DOHH2 (cell line): ENCODE measurements at regions not wholly inside any gene's neighbourhood (a gene's known extent, or its start where the extent isn't known, plus 50 kb on each side); places are given as distances from the start of the nearest gene placed in this dataset.

Experiments
- EZH2phosphoT487 ChIP-seq: fragments of 200-600 bp; sonication (generic); IDR thresholded peaks from 2 replicates; pipeline ENCODE4 v1.6.1; 2017; ENCODE audit warnings: borderline replicate concordance, mild to moderate bottlenecking, antibody characterized with exemption, low read length, moderate library complexity, mixed read lengths
- TF ChIP-seq, protein P1 (sequence below): fragments of 200-600 bp; sonication (generic); IDR thresholded peaks from one replicate; pipeline ENCODE4 v1.5.1; 2014; ENCODE audit warnings: antibody characterized with exemption, mild to moderate bottlenecking, low read depth, low read length; ENCODE audit not compliant: poor library complexity, severe bottlenecking

DNA sequence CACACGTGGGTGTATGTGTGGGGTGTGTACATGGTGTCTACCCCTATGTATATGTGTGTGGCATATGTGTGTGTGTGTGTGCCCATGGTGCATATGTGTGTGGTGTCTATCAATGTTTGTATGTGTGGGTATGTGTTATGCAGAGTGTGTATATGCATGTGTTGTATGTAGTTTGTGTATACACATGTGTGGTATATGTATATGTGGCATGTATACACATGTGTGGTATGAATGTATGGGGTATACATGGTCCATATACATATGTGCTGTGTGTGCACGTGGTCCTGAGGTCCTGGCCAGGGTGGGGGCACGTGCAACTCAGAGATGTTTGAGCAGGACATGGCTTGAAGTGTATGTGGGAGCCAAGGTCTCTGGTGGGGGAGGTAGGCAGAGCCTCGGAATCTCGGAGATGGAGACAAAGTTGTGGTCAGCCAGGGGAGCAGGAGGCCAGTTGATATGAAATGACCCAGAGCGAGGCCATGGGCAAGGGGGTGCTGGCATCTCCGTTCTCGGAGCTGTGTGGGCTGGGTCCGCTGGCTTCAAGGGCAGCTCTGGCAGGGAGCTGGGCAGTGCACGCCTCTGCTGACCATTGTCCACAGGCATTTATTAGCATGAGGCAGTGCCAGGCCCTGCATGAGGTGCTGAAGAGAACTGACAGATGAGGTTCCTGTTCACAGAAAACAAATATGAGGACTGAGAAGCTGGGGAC is 276.2 kb upstream of the CHD6 start:
- TF ChIP-seq, protein P1, sequence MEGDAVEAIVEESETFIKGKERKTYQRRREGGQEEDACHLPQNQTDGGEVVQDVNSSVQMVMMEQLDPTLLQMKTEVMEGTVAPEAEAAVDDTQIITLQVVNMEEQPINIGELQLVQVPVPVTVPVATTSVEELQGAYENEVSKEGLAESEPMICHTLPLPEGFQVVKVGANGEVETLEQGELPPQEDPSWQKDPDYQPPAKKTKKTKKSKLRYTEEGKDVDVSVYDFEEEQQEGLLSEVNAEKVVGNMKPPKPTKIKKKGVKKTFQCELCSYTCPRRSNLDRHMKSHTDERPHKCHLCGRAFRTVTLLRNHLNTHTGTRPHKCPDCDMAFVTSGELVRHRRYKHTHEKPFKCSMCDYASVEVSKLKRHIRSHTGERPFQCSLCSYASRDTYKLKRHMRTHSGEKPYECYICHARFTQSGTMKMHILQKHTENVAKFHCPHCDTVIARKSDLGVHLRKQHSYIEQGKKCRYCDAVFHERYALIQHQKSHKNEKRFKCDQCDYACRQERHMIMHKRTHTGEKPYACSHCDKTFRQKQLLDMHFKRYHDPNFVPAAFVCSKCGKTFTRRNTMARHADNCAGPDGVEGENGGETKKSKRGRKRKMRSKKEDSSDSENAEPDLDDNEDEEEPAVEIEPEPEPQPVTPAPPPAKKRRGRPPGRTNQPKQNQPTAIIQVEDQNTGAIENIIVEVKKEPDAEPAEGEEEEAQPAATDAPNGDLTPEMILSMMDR: no peak
- TF ChIP-seq EZH2phosphoT487: no peak
